MM.1S (cell line): ENCODE measurements at regions not wholly inside any gene's neighbourhood (a gene's known extent, or its start where the extent isn't known, plus 50 kb on each side); places are given as distances from the start of the nearest gene placed in this dataset.

Source experiments
- DNase-seq: peaks from one replicate; pipeline ENCODE4 v3.0.0-alpha.2; 2015
- H2AFZ ChIP-seq: fragments of 300-600 bp; sonication (generic); 2 replicates; pipeline ENCODE4 v1.6.0; 2016; ENCODE audit warnings: antibody characterized with exemption, low read length
- H3F3A ChIP-seq: fragments of 300-600 bp; sonication (generic); 2 replicates; pipeline ENCODE4 v1.6.1; 2016; ENCODE audit warnings: mild to moderate bottlenecking, antibody characterized with exemption, low read length, moderate library complexity, mixed read lengths; ENCODE audit not compliant: insufficient read depth
- H3K27ac ChIP-seq: fragments of 300-600 bp; sonication (generic); 2 replicates; pipeline ENCODE4 v1.5.1; 2016; ENCODE audit warnings: mild to moderate bottlenecking, low read length
- H3K27me3 ChIP-seq: fragments of 300-600 bp; sonication (generic); replicated peaks from 2 replicates; pipeline ENCODE4 v1.6.0; 2016; ENCODE audit warnings: low read length; ENCODE audit not compliant: insufficient read depth
- H3K36me3 ChIP-seq: fragments of 300-600 bp; sonication (generic); replicated peaks from 2 replicates; pipeline ENCODE4 v1.6.1; 2016; ENCODE audit warnings: mild to moderate bottlenecking, low read length, mixed read lengths; ENCODE audit not compliant: insufficient read depth
- H3K4me1 ChIP-seq: fragments of 300-600 bp; sonication (generic); 2 replicates; pipeline ENCODE4 v1.6.1; 2016; ENCODE audit warnings: low read length, mixed read lengths
- H3K4me2 ChIP-seq: fragments of 300-600 bp; sonication (generic); 2 replicates; pipeline ENCODE4 v1.6.0; 2016; ENCODE audit warnings: low read depth, low read length
- H3K4me3 ChIP-seq: fragments of 300-600 bp; sonication (generic); 2 replicates; pipeline ENCODE4 v1.5.1; 2016; ENCODE audit warnings: low read length, mixed read lengths
- H3K79me2 ChIP-seq: fragments of 300-600 bp; sonication (generic); 2 replicates; pipeline ENCODE4 v1.6.1; 2016; ENCODE audit warnings: mixed run types, low read length, mixed read lengths
- H3K9ac ChIP-seq: fragments of 300-600 bp; sonication (generic); 2 replicates; pipeline ENCODE4 v1.6.1; 2016; ENCODE audit warnings: low read length, mixed read lengths
- H3K9me2 ChIP-seq: fragments of 300-600 bp; sonication (generic); replicated peaks from 2 replicates; pipeline ENCODE4 v1.6.1; 2016; ENCODE audit warnings: mild to moderate bottlenecking, low read length, mixed read lengths; ENCODE audit not compliant: insufficient read depth
- H3K9me3 ChIP-seq: fragments of 300-600 bp; sonication (generic); replicated peaks from 2 replicates; pipeline ENCODE4 v1.6.1; 2016; ENCODE audit warnings: mild to moderate bottlenecking, low read length, mixed read lengths; ENCODE audit not compliant: insufficient read depth
- H4K20me1 ChIP-seq: fragments of 300-600 bp; sonication (generic); 2 replicates; pipeline ENCODE4 v1.6.1; 2016; ENCODE audit warnings: mild to moderate bottlenecking, low read length, moderate library complexity, mixed read lengths; ENCODE audit not compliant: insufficient read depth
- EZH2 ChIP-seq: fragments of 300-600 bp; sonication (generic); optimal IDR thresholded peaks from 2 replicates; pipeline ENCODE3; 2017; ENCODE audit warnings: low read depth, mild to moderate bottlenecking, antibody characterized with exemption, low read length, mixed read lengths
- EZH2phosphoT487 ChIP-seq: fragments of 300-600 bp; sonication (generic); IDR thresholded peaks from 2 replicates; pipeline ENCODE4 v1.6.1; 2018; ENCODE audit warnings: antibody characterized with exemption, low read length
- TF ChIP-seq, protein P1 (sequence below): fragments of 300-600 bp; sonication (generic); IDR thresholded peaks from 2 replicates; pipeline ENCODE4 v1.5.1; 2016; ENCODE audit warnings: antibody characterized with exemption, low read length, mixed read lengths

DNA sequence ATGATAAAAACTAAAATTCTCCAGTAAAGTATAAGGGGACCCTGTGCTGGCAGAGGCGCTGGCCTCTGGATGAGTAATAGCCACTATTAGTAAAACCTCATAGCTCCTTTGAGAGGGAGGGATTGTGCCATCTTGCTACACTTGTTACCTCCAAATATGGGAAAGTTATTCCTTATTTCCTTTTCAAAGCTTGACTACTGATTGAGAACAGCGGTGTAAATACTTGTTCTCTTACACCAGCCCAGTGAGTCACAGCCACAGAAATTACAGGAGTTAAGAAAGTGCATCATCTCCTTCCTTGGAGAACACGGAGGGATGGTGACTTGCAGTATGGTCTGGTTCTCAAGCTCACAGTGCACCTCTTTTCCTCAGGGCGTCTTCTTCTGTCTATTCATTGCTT lies 379.0 kb downstream of the EFNB2 start:
- Histone ChIP-seq H3K4me1 (no peaks in the 10 kb centered on the region), H3K4me2 (no peak overlapping the region), H4K20me1 (no peaks in the 10 kb centered on the region), H3K27ac (no peak overlapping the region), H3K9me2 (no peaks in the 10 kb centered on the region), H2AFZ (no peak overlapping the region), H3K4me3 (no peak overlapping the region), H3K9ac (no peak overlapping the region), H3F3A (no peaks in the 10 kb centered on the region), H3K27me3 (no peaks in the 10 kb centered on the region), H3K79me2 (no peaks in the 10 kb centered on the region), H3K9me3 (no peaks in the 10 kb centered on the region), H3K36me3 (no peaks in the 10 kb centered on the region)
- no peak for DNase-seq
- no peak for TF ChIP-seq EZH2
- TF ChIP-seq, protein P1, sequence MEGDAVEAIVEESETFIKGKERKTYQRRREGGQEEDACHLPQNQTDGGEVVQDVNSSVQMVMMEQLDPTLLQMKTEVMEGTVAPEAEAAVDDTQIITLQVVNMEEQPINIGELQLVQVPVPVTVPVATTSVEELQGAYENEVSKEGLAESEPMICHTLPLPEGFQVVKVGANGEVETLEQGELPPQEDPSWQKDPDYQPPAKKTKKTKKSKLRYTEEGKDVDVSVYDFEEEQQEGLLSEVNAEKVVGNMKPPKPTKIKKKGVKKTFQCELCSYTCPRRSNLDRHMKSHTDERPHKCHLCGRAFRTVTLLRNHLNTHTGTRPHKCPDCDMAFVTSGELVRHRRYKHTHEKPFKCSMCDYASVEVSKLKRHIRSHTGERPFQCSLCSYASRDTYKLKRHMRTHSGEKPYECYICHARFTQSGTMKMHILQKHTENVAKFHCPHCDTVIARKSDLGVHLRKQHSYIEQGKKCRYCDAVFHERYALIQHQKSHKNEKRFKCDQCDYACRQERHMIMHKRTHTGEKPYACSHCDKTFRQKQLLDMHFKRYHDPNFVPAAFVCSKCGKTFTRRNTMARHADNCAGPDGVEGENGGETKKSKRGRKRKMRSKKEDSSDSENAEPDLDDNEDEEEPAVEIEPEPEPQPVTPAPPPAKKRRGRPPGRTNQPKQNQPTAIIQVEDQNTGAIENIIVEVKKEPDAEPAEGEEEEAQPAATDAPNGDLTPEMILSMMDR = no peak
- TF ChIP-seq EZH2phosphoT487 = no peak

DNA sequence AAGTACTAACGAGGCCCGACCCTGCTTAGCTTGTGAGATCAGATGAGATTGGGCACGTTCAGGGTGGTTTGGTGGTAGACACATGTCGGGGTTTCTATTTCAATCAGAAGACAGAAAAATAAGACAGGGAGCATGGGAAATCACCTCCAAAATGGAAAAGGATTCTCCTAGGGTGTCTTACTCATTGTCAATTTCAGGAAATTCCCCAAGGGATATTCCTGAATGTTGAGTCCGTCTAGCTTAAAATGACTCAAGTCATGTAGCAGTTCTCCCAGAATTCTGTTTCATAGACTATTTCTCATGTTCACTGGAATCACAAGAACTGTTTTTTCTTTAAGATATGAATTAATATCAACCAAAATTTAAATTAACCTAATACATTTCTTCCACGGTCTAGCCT lies 380.1 kb downstream of the EFNB2 start:
- no peak for TF ChIP-seq EZH2phosphoT487
- no peak for TF ChIP-seq EZH2
- TF ChIP-seq, protein P1 = no peak
- Histone ChIP-seq H3K27me3 (no peaks in the 10 kb centered on the region), H2AFZ (no peak overlapping the region), H3K9me2 (no peaks in the 10 kb centered on the region), H3K36me3 (no peaks in the 10 kb centered on the region), H3K9me3 (no peaks in the 10 kb centered on the region), H4K20me1 (no peaks in the 10 kb centered on the region), H3K27ac (no peak overlapping the region), H3K79me2 (no peaks in the 10 kb centered on the region), H3K4me2 (no peak overlapping the region), H3F3A (no peaks in the 10 kb centered on the region), H3K4me3 (no peak overlapping the region), H3K4me1 (no peaks in the 10 kb centered on the region), H3K9ac (no peak overlapping the region)
- no peak for DNase-seq

- TF ChIP-seq, protein P1 = no peak
- TF ChIP-seq EZH2phosphoT487 (no peak), EZH2 (no peak)
- H3K4me3 ChIP-seq = no peak overlapping the region
- no peaks in the 10 kb centered on the region for H3K79me2 ChIP-seq
- no peak for DNase-seq
- H3K27me3 ChIP-seq = no peaks in the 10 kb centered on the region
- H2AFZ ChIP-seq = no peak overlapping the region
- H3F3A ChIP-seq = no peaks in the 10 kb centered on the region
- H3K36me3 ChIP-seq = no peaks in the 10 kb centered on the region
- H3K9me2 ChIP-seq = no peaks in the 10 kb centered on the region
- H3K4me1 ChIP-seq = no peaks in the 10 kb centered on the region
- no peaks in the 10 kb centered on the region for H4K20me1 ChIP-seq
- H3K27ac ChIP-seq = no peak overlapping the region
- H3K4me2 ChIP-seq = no peak overlapping the region
- H3K9ac ChIP-seq = no peak overlapping the region
- no peaks in the 10 kb centered on the region for H3K9me3 ChIP-seq
Observed at GRCh38 chr13:106153876-106154275, 381.6 kb downstream of the EFNB2 start.
